Natural killer cell (primary cell): ENCODE measurements at regions not wholly inside any gene's neighbourhood (a gene's known extent, or its start where the extent isn't known, plus 50 kb on each side); places are given as distances from the start of the nearest gene placed in this dataset.

ENCODE experiments used
- ATAC-seq, 3 donors: fragments of 150-1000 bp in 2 of 3; fragments of 200-7000 bp in 1 of 3; cut with Tn5 transposase; 1 replicate in 1 of 3; 2 replicates in 2 of 3; pipeline ENCODE4 v1.10.0; 2021; ENCODE audit warnings: mild to moderate bottlenecking in 2 of 3, moderate library complexity in 2 of 3
- DNase-seq, 2 donors: peaks; one replicate each; pipeline versions ENCODE4 v3.0.0 to v3.0.0-alpha.2; 2013 to 2021; ENCODE audit warnings: mixed read lengths in 1 of 2
- H3K27ac ChIP-seq: one replicate; pipeline ENCODE4 v1.5.1; 2013; ENCODE audit warnings: mild to moderate bottlenecking, low read length
- H3K27me3 ChIP-seq: one replicate; pipeline ENCODE4 v1.6.1; 2013; ENCODE audit warnings: low read length; ENCODE audit not compliant: control insufficient read depth, insufficient read depth
- H3K36me3 ChIP-seq: one replicate; pipeline ENCODE4 v1.6.1; 2013; ENCODE audit warnings: low read length; ENCODE audit not compliant: control insufficient read depth, insufficient read depth
- H3K4me1 ChIP-seq: one replicate; pipeline ENCODE4 v1.6.1; 2013; ENCODE audit warnings: low read length; ENCODE audit not compliant: control insufficient read depth, insufficient read depth
- H3K4me3 ChIP-seq: one replicate; pipeline ENCODE4 v1.5.1; 2013; ENCODE audit warnings: low read length
- H3K9me3 ChIP-seq: one replicate; pipeline ENCODE4 v1.6.1; 2013; ENCODE audit warnings: low read length; ENCODE audit not compliant: control insufficient read depth, insufficient read depth
- H3K27ac Mint-ChIP-seq, 2 donors: one replicate each; pipeline ENCODE4 v1.8.0; 2022; ENCODE audit warnings: mild to moderate bottlenecking in 2 of 2, mixed read lengths in 2 of 2, moderate library complexity in 1 of 2
- H3K27me3 Mint-ChIP-seq, 2 donors: one replicate each; pipeline ENCODE4 v1.8.0; 2022; ENCODE audit warnings: low read depth in 2 of 2, mixed read lengths in 2 of 2
- H3K36me3 Mint-ChIP-seq: one replicate; pipeline ENCODE4 v1.8.0; 2022; ENCODE audit warnings: mixed read lengths
- H3K4me1 Mint-ChIP-seq, 2 donors: one replicate each; pipeline ENCODE4 v1.8.0; 2022; ENCODE audit warnings: mixed read lengths in 2 of 2
- H3K4me3 Mint-ChIP-seq: one replicate; pipeline ENCODE4 v1.8.0; 2022; ENCODE audit warnings: mild to moderate bottlenecking, moderate library complexity, mixed read lengths
- H3K9me3 Mint-ChIP-seq, 2 donors: one replicate each; pipeline ENCODE4 v1.8.0; 2022; ENCODE audit warnings: mixed read lengths in 2 of 2
- WGBS: methylation state at CpG from one replicate; pipeline ENCODE4 v1.1.7; 2013; ENCODE audit warnings: missing lambda C conversion rate; ENCODE audit not compliant: insufficient coverage; 5-methylcytosine and 5-hydroxymethylcytosine counted together
- intact Hi-C: fragments of 100-400 bp; cut with micrococcal nuclease; formaldehyde crosslinking; loops from one replicate; pipeline ENCODE4 v1.14.2; 2022
- TF ChIP-seq, protein P1 (sequence below): fragments of 200-600 bp; IDR thresholded peaks from one replicate; pipeline ENCODE4 v1.8.0; 2022; ENCODE audit warnings: antibody characterized with exemption

DNA sequence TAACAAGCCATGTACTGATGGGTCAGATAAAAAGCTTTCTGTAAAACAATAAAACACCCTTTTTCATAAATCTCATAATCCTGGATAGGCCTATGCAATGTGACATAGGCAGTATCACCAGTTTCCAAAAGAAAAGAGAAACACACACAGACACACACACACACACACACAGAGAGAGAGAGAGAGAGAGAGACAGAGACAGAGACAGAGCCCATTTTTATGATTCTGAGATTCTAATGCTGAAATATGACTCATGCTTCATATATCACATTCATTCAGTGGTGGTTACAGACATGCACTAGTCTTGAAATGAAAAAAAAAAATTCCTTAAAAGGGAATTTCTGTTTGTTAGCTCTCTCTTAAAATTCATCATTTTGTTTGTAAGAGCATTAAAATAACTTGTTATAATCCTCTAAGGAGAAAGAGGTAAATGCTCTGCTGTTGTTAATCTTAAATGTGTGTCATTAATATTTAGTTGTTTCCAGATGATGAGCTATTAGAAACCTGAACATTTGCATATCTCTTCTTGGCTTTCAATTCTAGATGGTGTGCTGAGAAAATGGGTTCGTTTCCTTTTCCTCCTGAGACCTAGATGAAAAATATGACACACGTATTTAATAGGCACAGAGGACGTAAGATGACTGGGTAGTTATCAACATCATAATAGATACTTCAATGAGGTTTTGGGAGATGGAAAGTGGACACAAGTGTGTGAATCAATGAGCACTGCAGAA, 1598.7 kb upstream of the ACVR2A start:
- no peak for DNase-seq
- no peaks in the 10 kb centered on the region for H3K36me3 ChIP-seq
- no peaks in the 10 kb centered on the region for H3K27me3 Mint-ChIP-seq
- no peaks in the 10 kb centered on the region for H3K9me3 ChIP-seq
- no peaks in the 10 kb centered on the region for H3K4me1 Mint-ChIP-seq
- no peaks in the 10 kb centered on the region for H3K27me3 ChIP-seq
- no peak overlapping the region for H3K27ac ChIP-seq
- no peak overlapping the region for H3K4me3 ChIP-seq
- no peak overlapping the region for H3K4me3 Mint-ChIP-seq
- H3K36me3 Mint-ChIP-seq: no peaks in the 10 kb centered on the region
- no peak for ATAC-seq
- peaks cover 7 to 14% of the 10 kb centered on the region in 2 donors for H3K9me3 Mint-ChIP-seq
- intact Hi-C loops: no loop called here
- H3K4me1 ChIP-seq: no peaks in the 10 kb centered on the region
- TF ChIP-seq, protein P1, sequence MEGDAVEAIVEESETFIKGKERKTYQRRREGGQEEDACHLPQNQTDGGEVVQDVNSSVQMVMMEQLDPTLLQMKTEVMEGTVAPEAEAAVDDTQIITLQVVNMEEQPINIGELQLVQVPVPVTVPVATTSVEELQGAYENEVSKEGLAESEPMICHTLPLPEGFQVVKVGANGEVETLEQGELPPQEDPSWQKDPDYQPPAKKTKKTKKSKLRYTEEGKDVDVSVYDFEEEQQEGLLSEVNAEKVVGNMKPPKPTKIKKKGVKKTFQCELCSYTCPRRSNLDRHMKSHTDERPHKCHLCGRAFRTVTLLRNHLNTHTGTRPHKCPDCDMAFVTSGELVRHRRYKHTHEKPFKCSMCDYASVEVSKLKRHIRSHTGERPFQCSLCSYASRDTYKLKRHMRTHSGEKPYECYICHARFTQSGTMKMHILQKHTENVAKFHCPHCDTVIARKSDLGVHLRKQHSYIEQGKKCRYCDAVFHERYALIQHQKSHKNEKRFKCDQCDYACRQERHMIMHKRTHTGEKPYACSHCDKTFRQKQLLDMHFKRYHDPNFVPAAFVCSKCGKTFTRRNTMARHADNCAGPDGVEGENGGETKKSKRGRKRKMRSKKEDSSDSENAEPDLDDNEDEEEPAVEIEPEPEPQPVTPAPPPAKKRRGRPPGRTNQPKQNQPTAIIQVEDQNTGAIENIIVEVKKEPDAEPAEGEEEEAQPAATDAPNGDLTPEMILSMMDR: no peak
- H3K27ac Mint-ChIP-seq: no peak overlapping the region
- WGBS: no CpG with 5 or more reads among the region's 3 CpGs

DNA sequence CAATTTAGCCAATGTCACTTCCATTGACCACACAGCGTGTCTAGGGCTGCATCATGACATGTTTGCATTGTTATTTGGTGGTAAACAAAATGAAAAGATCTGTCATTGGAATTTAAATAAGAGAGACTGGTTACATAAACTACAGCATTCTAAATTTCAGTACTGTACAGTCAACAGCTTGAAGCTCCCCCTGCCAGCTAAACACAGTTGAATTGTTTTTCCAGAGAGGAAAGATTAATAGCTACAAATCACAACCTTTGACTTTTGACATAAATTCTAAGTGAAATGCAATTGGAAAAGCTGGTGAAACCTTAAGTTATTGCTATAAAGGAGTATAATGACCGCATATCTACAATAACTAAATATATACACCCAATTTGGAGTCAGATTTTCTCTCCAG, 1600.0 kb upstream of the ACVR2A start:
- Mint-ChIP-seq H3K27me3 (no peaks in the 10 kb centered on the region), H3K9me3 (peaks cover 7 to 14% of the 10 kb centered on the region in 2 donors), H3K4me1 (peaks cover 0 to under 1% of the 10 kb centered on the region in 2 donors), H3K27ac (no peak overlapping the region), H3K36me3 (no peaks in the 10 kb centered on the region), H3K4me3 (no peak overlapping the region)
- Histone ChIP-seq H3K27me3 (no peaks in the 10 kb centered on the region), H3K9me3 (no peaks in the 10 kb centered on the region), H3K27ac (no peak overlapping the region), H3K4me1 (no peaks in the 10 kb centered on the region), H3K4me3 (no peak overlapping the region), H3K36me3 (no peaks in the 10 kb centered on the region)
- no peak for DNase-seq
- TF ChIP-seq, protein P1: no peak
- intact Hi-C loops: no loop called here
- no CpG with 5 or more reads among the region's 2 CpGs for WGBS
- no peak for ATAC-seq

DNA sequence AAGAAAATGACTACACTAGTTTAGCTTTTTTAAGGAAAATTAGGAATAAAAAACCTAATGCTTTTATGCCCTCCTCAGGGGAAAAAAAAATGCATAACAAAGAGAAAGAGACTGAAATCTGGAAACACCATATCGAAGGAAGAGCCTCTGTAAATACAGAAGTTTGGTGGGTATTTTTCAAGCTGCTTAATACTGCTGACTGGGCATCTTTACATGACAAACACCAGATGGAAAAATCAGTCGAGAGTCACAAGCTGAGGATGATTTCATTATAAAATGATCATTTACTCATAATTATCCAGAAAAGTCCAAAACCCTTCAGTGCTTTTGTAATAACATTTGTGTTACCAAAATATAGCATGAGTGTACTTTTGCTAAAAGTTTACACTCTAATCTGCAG, 1600.7 kb upstream of the ACVR2A start:
- WGBS: 80% methylated on average over 1 of the region's 2 CpGs
- Mint-ChIP-seq H3K4me1 (peaks cover 0 to 7% of the 10 kb centered on the region in 2 donors), H3K36me3 (no peaks in the 10 kb centered on the region), H3K27me3 (no peaks in the 10 kb centered on the region), H3K4me3 (no peak overlapping the region), H3K27ac (no peak overlapping the region), H3K9me3 (peaks cover 7 to 18% of the 10 kb centered on the region in 2 donors)
- ATAC-seq (no peak), DNase-seq (no peak)
- Histone ChIP-seq H3K9me3 (no peaks in the 10 kb centered on the region), H3K4me3 (no peak overlapping the region), H3K4me1 (no peaks in the 10 kb centered on the region), H3K27ac (no peak overlapping the region), H3K36me3 (no peaks in the 10 kb centered on the region), H3K27me3 (no peaks in the 10 kb centered on the region)
- TF ChIP-seq, protein P1: no peak
- intact Hi-C loops: no loop called here

DNA sequence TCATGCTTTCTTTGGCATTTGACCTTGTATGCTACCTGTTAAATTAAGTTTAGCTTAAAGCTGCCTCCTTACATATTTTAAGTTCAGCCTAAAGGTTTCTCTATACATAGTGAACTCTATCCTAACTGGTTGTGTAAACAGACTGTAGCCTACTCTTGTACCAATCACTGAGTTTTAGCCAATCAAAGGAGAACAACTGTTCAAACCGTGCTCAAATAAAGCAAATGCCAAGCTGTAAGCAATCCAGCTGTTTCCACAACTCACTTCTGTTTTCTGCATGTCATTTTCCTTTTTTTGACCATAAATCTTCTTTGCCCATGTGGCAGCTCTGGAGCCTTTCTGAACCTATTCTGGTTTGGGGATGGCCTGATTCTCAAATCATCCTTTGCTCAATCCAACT, 1603.8 kb upstream of the ACVR2A start:
- Mint-ChIP-seq H3K27ac (no peak overlapping the region), H3K4me1 (peaks cover 0 to 10% of the 10 kb centered on the region in 2 donors), H3K4me3 (no peak overlapping the region), H3K9me3 (peaks cover 2 to 14% of the 10 kb centered on the region in 2 donors), H3K36me3 (no peaks in the 10 kb centered on the region), H3K27me3 (no peaks in the 10 kb centered on the region)
- Histone ChIP-seq H3K27ac (no peak overlapping the region), H3K27me3 (no peaks in the 10 kb centered on the region), H3K4me1 (no peaks in the 10 kb centered on the region), H3K36me3 (no peaks in the 10 kb centered on the region), H3K4me3 (no peak overlapping the region), H3K9me3 (no peaks in the 10 kb centered on the region)
- ATAC-seq (no peak), DNase-seq (no peak)
- intact Hi-C loops: no loop called here
- WGBS: 9% methylated on average over 1 of the region's 1 CpG
- TF ChIP-seq, protein P1: no peak
